ENCODE measurements at regions not wholly inside any gene's neighbourhood (a gene's known extent, or its start where the extent isn't known, plus 50 kb on each side); places are given as distances from the start of the nearest gene placed in this dataset.

GRCh38 chr2:129922571-129923264, 56.7 kb upstream of the RAB6C start:
- no peak for TF ChIP-seq CTCF (IDR thresholded peaks at IDR 0.05)
- TF ChIP-seq POLR2A (IDR thresholded peaks at IDR 0.05): no peak

Data from lower leg skin (tissue), 3 donors.